K562 (cell line): ENCODE measurements at regions not wholly inside any gene's neighbourhood (a gene's known extent, or its start where the extent isn't known, plus 50 kb on each side); places are given as distances from the start of the nearest gene placed in this dataset.

Experiments used
- CBFA2T2 ChIP-seq: fragments of 450-650 bp; conservative IDR thresholded peaks from 2 replicates; pipeline ENCODE4 v1.6.1; 2017; ENCODE audit warnings: mild to moderate bottlenecking
- CCNT2 ChIP-seq: IDR thresholded peaks from 2 replicates; pipeline ENCODE4 v1.6.1; 2011; ENCODE audit warnings: borderline replicate concordance, low read depth, mild to moderate bottlenecking, moderate library complexity, mixed read lengths, low read length; ENCODE audit not compliant: insufficient read length; ENCODE audit errors: extremely low read depth
- GATA2 ChIP-seq: sonication (generic); formaldehyde crosslinking; IDR thresholded peaks from 2 replicates; pipeline ENCODE4 v1.4.0; 2020; ENCODE audit warnings: mild to moderate bottlenecking, missing genetic modification reagents
- JUND ChIP-seq, 2 experiments: IDR thresholded peaks; 2 replicates in 1 of 2; 3 replicates in 1 of 2; pipeline ENCODE4 v1.6.1; 2011; ENCODE audit warnings: borderline replicate concordance in 2 of 2, low read depth in 2 of 2, low read length in 2 of 2, improper control_type of control experiment in 1 of 2, missing biosample characterization in 1 of 2, missing genetic modification characterization in 1 of 2, missing genetic modification reagents in 1 of 2
- KDM1A ChIP-seq, 2 experiments: fragments of 450-650 bp; IDR thresholded peaks; 2 replicates each; pipeline ENCODE4 v1.6.1; 2016; ENCODE audit warnings: mild to moderate bottlenecking in 2 of 2
- MEF2D ChIP-seq: conservative IDR thresholded peaks from 2 replicates; pipeline ENCODE4 v1.6.1; 2016; ENCODE audit warnings: low read depth, missing genetic modification characterization, missing compliant biosample characterization
- MTA2 ChIP-seq: fragments of 450-650 bp; IDR thresholded peaks from 2 replicates; pipeline ENCODE4 v1.6.1; 2016; ENCODE audit warnings: low read depth
- TFE3 ChIP-seq: fragments of 450-650 bp; formaldehyde crosslinking; IDR thresholded peaks from 2 replicates; pipeline ENCODE4 v1.4.0; 2020; ENCODE audit warnings: mild to moderate bottlenecking, mixed read lengths
- ZMIZ1 ChIP-seq, 2 experiments: fragments of 150-350 bp in 1 of 2; IDR thresholded peaks; 2 replicates each; pipeline ENCODE4 v1.6.1; 2012 to 2016; ENCODE audit warnings: low read depth in 2 of 2, low read length in 2 of 2, mild to moderate bottlenecking in 1 of 2, moderate library complexity in 1 of 2
- ZNF212 ChIP-seq: fragments of 450-650 bp; formaldehyde crosslinking; IDR thresholded peaks from 2 replicates; pipeline ENCODE4 v1.4.0; 2020; ENCODE audit warnings: mild to moderate bottlenecking
- ZNF280A ChIP-seq: fragments of 450-650 bp; IDR thresholded peaks from 2 replicates; pipeline ENCODE4 v1.6.1; 2018; ENCODE audit warnings: mild to moderate bottlenecking, low read depth; ENCODE audit not compliant: partially characterized antibody
- TF ChIP-seq, protein P1 (sequence below): fragments of 250-450 bp; sonication (Bioruptor Pico); IDR thresholded peaks from 2 replicates; pipeline ENCODE4 v1.4.0; 2020
- TF ChIP-seq, protein P2 (sequence below): sonication (generic); formaldehyde crosslinking; IDR thresholded peaks from 2 replicates; pipeline ENCODE4 v1.9.0; 2022; ENCODE audit warnings: mild to moderate bottlenecking, missing genetic modification reagents

DNA sequence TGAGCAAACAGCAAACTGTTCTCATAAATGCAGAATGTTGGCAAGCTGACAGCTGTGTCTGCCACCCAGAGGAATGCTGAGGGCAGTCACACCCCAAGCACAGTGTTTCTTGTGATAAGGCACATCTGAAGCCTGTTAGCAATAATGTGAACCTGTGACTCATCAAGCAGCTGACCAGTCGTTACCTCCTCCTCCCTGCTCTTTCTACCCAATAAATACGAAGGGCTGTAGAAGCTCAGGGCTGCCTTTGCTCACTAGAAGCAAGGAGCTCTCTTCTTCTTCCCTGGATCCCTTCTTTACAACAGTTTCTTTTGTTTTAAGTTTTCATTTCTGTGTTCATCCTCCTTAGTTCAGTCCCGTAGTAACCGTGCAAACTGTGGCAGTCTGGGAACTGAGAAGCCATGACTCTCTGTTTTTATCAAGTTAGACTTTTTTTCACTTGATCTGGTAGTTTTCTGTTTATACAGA lies 160.3 kb upstream of the ZNF184 start (continued):
- TF ChIP-seq ZMIZ1 (IDR thresholded peaks at IDR 0.05; ENCODE audit: low read depth in 2 of 2, low read length in 2 of 2) (peak in 1 of 2 experiments; percentile 71; a peak in 1 of 4 replicates), JUND (IDR thresholded peaks at IDR 0.05; ENCODE audit: borderline replicate concordance, low read depth, low read length) (peak; percentile 96), JUND (tag; IDR thresholded peaks at IDR 0.05; ENCODE audit: borderline replicate concordance, low read depth, low read length) (peak; percentile 98), TFE3 (CRISPR knock-in tag) (peak; percentile 29), GATA2 (CRISPR knock-in tag) (peak; percentile 76; the same call in 1 of the 2 replicates), CBFA2T2 (peak; percentile 95), ZNF212 (CRISPR knock-in tag) (0 out of 2 replicates have a peak, but pooled peaks have one; percentile 19), ZNF280A (peak; percentile 92), MEF2D (tag) (0 out of 2 replicates have a peak, but pooled peaks have one; percentile 26), CCNT2 (peak; percentile 34), MTA2 (peak; percentile 75), KDM1A (IDR thresholded peaks at IDR 0.05) (peak; percentile 65 to 81)
- TF ChIP-seq, protein P1, sequence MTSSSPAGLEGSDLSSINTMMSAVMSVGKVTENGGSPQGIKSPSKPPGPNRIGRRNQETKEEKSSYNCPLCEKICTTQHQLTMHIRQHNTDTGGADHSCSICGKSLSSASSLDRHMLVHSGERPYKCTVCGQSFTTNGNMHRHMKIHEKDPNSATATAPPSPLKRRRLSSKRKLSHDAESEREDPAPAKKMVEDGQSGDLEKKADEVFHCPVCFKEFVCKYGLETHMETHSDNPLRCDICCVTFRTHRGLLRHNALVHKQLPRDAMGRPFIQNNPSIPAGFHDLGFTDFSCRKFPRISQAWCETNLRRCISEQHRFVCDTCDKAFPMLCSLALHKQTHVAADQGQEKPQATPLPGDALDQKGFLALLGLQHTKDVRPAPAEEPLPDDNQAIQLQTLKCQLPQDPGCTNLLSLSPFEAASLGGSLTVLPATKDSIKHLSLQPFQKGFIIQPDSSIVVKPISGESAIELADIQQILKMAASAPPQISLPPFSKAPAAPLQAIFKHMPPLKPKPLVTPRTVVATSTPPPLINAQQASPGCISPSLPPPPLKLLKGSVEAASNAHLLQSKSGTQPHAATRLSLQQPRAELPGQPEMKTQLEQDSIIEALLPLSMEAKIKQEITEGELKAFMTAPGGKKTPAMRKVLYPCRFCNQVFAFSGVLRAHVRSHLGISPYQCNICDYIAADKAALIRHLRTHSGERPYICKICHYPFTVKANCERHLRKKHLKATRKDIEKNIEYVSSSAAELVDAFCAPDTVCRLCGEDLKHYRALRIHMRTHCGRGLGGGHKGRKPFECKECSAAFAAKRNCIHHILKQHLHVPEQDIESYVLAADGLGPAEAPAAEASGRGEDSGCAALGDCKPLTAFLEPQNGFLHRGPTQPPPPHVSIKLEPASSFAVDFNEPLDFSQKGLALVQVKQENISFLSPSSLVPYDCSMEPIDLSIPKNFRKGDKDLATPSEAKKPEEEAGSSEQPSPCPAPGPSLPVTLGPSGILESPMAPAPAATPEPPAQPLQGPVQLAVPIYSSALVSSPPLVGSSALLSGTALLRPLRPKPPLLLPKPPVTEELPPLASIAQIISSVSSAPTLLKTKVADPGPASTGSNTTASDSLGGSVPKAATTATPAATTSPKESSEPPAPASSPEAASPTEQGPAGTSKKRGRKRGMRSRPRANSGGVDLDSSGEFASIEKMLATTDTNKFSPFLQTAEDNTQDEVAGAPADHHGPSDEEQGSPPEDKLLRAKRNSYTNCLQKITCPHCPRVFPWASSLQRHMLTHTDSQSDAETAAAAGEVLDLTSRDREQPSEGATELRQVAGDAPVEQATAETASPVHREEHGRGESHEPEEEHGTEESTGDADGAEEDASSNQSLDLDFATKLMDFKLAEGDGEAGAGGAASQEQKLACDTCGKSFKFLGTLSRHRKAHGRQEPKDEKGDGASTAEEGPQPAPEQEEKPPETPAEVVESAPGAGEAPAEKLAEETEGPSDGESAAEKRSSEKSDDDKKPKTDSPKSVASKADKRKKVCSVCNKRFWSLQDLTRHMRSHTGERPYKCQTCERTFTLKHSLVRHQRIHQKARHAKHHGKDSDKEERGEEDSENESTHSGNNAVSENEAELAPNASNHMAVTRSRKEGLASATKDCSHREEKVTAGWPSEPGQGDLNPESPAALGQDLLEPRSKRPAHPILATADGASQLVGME (CRISPR knock-in tag) = 0 out of 2 replicates have a peak, but pooled peaks have one; percentile 29
- TF ChIP-seq, protein P2, sequence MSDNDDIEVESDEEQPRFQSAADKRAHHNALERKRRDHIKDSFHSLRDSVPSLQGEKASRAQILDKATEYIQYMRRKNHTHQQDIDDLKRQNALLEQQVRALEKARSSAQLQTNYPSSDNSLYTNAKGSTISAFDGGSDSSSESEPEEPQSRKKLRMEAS = peak; percentile 24; the same call in 1 of the 2 replicates
- TF ChIP-seq, all 486 proteins: peak for 147; not testable (repeated sequence) for 339
